Fibroblast of lung (primary cell): ENCODE measurements at regions not wholly inside any gene's neighbourhood (a gene's known extent, or its start where the extent isn't known, plus 50 kb on each side); places are given as distances from the start of the nearest gene placed in this dataset.

Experiments
- CTCF ChIP-seq, 2 donors: IDR thresholded peaks in 1 of 2; conservative IDR thresholded peaks in 1 of 2; 1 replicate in 1 of 2; 2 replicates in 1 of 2; pipeline ENCODE4 v1.5.1; 2011 to 2012; ENCODE audit warnings: low read length in 2 of 2, control low read depth in 1 of 2, inconsistent platforms in 1 of 2, low read depth in 1 of 2, mild to moderate bottlenecking in 1 of 2
- EZH2 ChIP-seq: IDR thresholded peaks from 2 replicates; pipeline ENCODE4 v1.5.1; 2012; ENCODE audit warnings: low read length, control low read depth, mild to moderate bottlenecking; ENCODE audit errors: missing control alignments

- TF ChIP-seq EZH2: no peak
- no peak for TF ChIP-seq CTCF (conservative IDR thresholded peaks at IDR 0.05 in 1 of 2, IDR thresholded peaks at IDR 0.05 in 1 of 2; ENCODE audit: low read depth in 1 of 2, low read length in 2 of 2)
Measured at GRCh38 chr11:86182976-86183584, 61.5 kb upstream of the EED start.
